OCI-LY3 (cell line): ENCODE measurements at regions not wholly inside any gene's neighbourhood (a gene's known extent, or its start where the extent isn't known, plus 50 kb on each side); places are given as distances from the start of the nearest gene placed in this dataset.

Experiments
- EZH2phosphoT487 ChIP-seq: fragments of 200-600 bp; shearing (Covaris generic); IDR thresholded peaks from 2 replicates; pipeline ENCODE4 v1.6.1; 2018; ENCODE audit warnings: antibody characterized with exemption, mixed run types, low read depth
- TF ChIP-seq, protein P1 (sequence below): fragments of 200-600, 300-600 bp; sonication (generic); IDR thresholded peaks from 2 replicates; pipeline ENCODE4 v1.5.1; 2014; ENCODE audit warnings: antibody characterized with exemption, low read length, low read depth

DNA sequence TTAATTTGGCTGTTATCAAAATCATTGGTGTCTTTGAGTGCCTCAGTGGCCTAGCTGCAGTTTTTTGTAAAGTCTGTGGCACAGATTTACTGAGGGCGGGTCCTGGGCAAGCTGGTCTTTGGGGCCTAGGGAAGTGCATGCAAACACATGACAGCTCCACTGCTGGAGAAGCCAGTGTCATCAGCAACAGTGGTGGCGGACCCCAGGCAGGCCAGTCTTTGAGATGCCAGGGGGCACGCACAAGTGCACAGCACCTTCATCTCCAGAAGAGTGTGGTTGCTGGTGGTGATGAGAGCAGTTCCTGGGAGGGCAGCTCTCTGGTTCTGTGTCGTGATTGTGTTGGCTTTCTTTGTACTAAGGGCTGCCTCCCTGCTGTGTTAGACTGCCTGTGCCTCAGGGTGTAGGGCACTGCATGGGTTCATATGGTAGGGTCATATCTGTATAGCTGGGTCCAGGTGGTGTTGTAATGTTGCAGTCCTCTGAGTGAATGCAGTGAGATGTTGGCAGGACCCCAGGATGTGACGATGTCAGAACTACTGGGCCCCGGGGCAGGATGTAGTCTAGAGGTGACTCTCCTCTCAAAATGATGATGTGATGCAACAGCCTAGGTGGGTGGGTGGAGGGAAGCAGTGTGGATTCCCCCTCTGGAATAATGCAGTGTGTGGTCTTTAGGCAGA is 646.7 kb upstream of the CDH2 start:
- TF ChIP-seq, protein P1, sequence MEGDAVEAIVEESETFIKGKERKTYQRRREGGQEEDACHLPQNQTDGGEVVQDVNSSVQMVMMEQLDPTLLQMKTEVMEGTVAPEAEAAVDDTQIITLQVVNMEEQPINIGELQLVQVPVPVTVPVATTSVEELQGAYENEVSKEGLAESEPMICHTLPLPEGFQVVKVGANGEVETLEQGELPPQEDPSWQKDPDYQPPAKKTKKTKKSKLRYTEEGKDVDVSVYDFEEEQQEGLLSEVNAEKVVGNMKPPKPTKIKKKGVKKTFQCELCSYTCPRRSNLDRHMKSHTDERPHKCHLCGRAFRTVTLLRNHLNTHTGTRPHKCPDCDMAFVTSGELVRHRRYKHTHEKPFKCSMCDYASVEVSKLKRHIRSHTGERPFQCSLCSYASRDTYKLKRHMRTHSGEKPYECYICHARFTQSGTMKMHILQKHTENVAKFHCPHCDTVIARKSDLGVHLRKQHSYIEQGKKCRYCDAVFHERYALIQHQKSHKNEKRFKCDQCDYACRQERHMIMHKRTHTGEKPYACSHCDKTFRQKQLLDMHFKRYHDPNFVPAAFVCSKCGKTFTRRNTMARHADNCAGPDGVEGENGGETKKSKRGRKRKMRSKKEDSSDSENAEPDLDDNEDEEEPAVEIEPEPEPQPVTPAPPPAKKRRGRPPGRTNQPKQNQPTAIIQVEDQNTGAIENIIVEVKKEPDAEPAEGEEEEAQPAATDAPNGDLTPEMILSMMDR, result no peak
- no peak for TF ChIP-seq EZH2phosphoT487
